K562 (cell line): ENCODE measurements at regions not wholly inside any gene's neighbourhood (a gene's known extent, or its start where the extent isn't known, plus 50 kb on each side); places are given as distances from the start of the nearest gene placed in this dataset.

ENCODE experiments used
- ATAC-seq: fragments of 200-7000 bp; cut with Tn5 transposase; 3 replicates; pipeline ENCODE4 v1.9.1; 2020; ENCODE audit warnings: moderate library complexity
- BruUV-seq: library from RNA; stranded (reverse); fragments of 400-500 nt; replicated peaks from 2 replicates; lab custom pipeline; 2021; lab: Mats Ljungman, UMichigan
- CTCF ChIA-PET: fragments of 300-600 bp; formaldehyde crosslinking; extraction: SDS; loops from one replicate; lab custom pipeline; 2021; ENCODE audit warnings: low intra/inter-chr PET ratio; lab: Yijun Ruan, JAX
- POLR2A ChIA-PET: fragments of 300-600, 350-650 bp; sonication (Branson Sonifier 250); formaldehyde crosslinking; extraction: SDS; loops from one replicate; lab custom pipeline; 2021; ENCODE audit warnings: antibody characterized with exemption, inconsistent platforms; lab: Yijun Ruan, JAX
- DNase-seq, 4 experiments: peaks; one replicate each; pipeline versions ENCODE4 v3.0.0 to v3.0.0-alpha.2; 2011 to 2018; ENCODE audit warnings: low spot score in 3 of 4, mixed read lengths in 3 of 4; ENCODE audit errors: extremely low read depth in 1 of 4
- FAIRE-seq: peaks from 2 replicates; lab custom pipeline; 2011; peaks lifted over from hg19 to GRCh38; lab: Jason Lieb, UNC
- H2AFZ ChIP-seq: 2 replicates; pipeline ENCODE4 v1.6.0; 2011; ENCODE audit warnings: low read depth, low read length, control low read depth, inconsistent platforms
- H3K27ac ChIP-seq: fragments of 200-600 bp; 3 replicates; pipeline ENCODE4 v1.8.0; 2011; ENCODE audit warnings: low read depth, mild to moderate bottlenecking, control low read depth, inconsistent platforms, low read length, moderate library complexity, mixed read lengths; ENCODE audit errors: extremely low read depth
- H3K27me3 ChIP-seq, 2 experiments: fragments of 300-600 bp in 1 of 2; 2 replicates in 1 of 2; 3 replicates in 1 of 2; pipeline versions ENCODE4 v1.6.0 to v1.8.0; 2011; ENCODE audit warnings: inconsistent platforms in 2 of 2, low read length in 2 of 2, mild to moderate bottlenecking in 1 of 2, mixed read lengths in 1 of 2, moderate library complexity in 1 of 2; ENCODE audit not compliant: control insufficient read depth in 2 of 2, insufficient read depth in 2 of 2
- H3K36me3 ChIP-seq: fragments of 300-600 bp; 3 replicates; pipeline ENCODE4 v1.8.0; 2011; ENCODE audit warnings: mild to moderate bottlenecking, low read length, inconsistent platforms; ENCODE audit not compliant: control insufficient read depth, insufficient read depth
- H3K4me1 ChIP-seq, 2 experiments: fragments of 200-600 bp in 1 of 2; replicated peaks in 1 of 2; 2 replicates in 1 of 2; 3 replicates in 1 of 2; pipeline versions ENCODE4 v1.5.1 to v1.8.0; 2011; ENCODE audit warnings: inconsistent platforms in 2 of 2, low read length in 2 of 2, mild to moderate bottlenecking in 1 of 2, mixed read lengths in 1 of 2, moderate library complexity in 1 of 2; ENCODE audit not compliant: control insufficient read depth in 2 of 2, insufficient read depth in 2 of 2
- H3K4me2 ChIP-seq: 2 replicates; pipeline ENCODE4 v1.6.1; 2011; ENCODE audit warnings: low read length, control low read depth, inconsistent platforms, mixed read lengths; ENCODE audit not compliant: insufficient read depth
- H3K4me3 ChIP-seq: fragments of 200-600 bp; sonication (generic), shearing (Covaris generic); 2 replicates; pipeline ENCODE4 v1.5.1; 2016; ENCODE audit warnings: control low read depth, inconsistent platforms
- H3K79me2 ChIP-seq: fragments of 200-600 bp; 3 replicates; pipeline ENCODE4 v1.8.0; 2011; ENCODE audit warnings: low read length, inconsistent platforms; ENCODE audit not compliant: control insufficient read depth, insufficient read depth
- H3K9ac ChIP-seq, 2 experiments: 2 replicates each; pipeline versions ENCODE4 v1.6.0 to v1.6.1; 2011; ENCODE audit warnings: low read depth in 2 of 2, low read length in 2 of 2, control low read depth in 1 of 2, inconsistent platforms in 1 of 2, mild to moderate bottlenecking in 1 of 2, mixed read lengths in 1 of 2; ENCODE audit not compliant: insufficient read depth in 1 of 2
- H3K9me1 ChIP-seq: one replicate; pipeline ENCODE4 v1.6.0; 2011; ENCODE audit warnings: inconsistent platforms, mild to moderate bottlenecking, low read length, moderate library complexity; ENCODE audit not compliant: control insufficient read depth, insufficient read depth
- H3K9me3 ChIP-seq: replicated peaks from 2 replicates; pipeline ENCODE4 v1.5.1; 2011; ENCODE audit warnings: low read depth, low read length, inconsistent platforms; ENCODE audit not compliant: control insufficient read depth, insufficient read depth
- H4K20me1 ChIP-seq: replicated peaks from 2 replicates; pipeline ENCODE4 v1.6.1; 2011; ENCODE audit warnings: low read length, inconsistent platforms, mixed read lengths; ENCODE audit not compliant: control insufficient read depth, insufficient read depth
- E2F6 ChIP-seq, 2 experiments: IDR thresholded peaks; 2 replicates each; pipeline ENCODE4 v1.6.1; 2011; ENCODE audit warnings: borderline replicate concordance in 1 of 2, control low read depth in 1 of 2, low read depth in 1 of 2, low read length in 1 of 2, mild to moderate bottlenecking in 1 of 2, mixed read lengths in 1 of 2, moderate library complexity in 1 of 2; ENCODE audit not compliant: insufficient read depth in 1 of 2, insufficient read length in 1 of 2, poor library complexity in 1 of 2, severe bottlenecking in 1 of 2; ENCODE audit errors: extremely low read depth in 1 of 2
- ELF4 ChIP-seq: fragments of 450-650 bp; formaldehyde crosslinking; IDR thresholded peaks from 2 replicates; pipeline ENCODE4 v1.4.0; 2022; ENCODE audit warnings: missing genetic modification characterization
- FUS ChIP-seq: fragments of 200-400 bp; formaldehyde crosslinking; optimal IDR thresholded peaks from 2 replicates; pipeline ENCODE3; 2017; ENCODE audit warnings: low read depth, low read length
- WGBS: fragments of 100-300 bp; shearing (Covaris generic); methylation state at CpG from one replicate; pipeline ENCODE4 v1.1.6; 2016; ENCODE audit warnings: low coverage, mixed read lengths; ENCODE audit not compliant: insufficient coverage; ENCODE audit errors: missing lambda C conversion rate; 5-methylcytosine and 5-hydroxymethylcytosine counted together
- in situ Hi-C: fragments of 300-500 bp; cut with MboI; formaldehyde crosslinking; loops from 4 replicates; pipeline ENCODE4 v1.15.0; 2018; ENCODE audit warnings: inconsistent platforms, mixed read lengths
- intact Hi-C: fragments of 100-400 bp; cut with micrococcal nuclease; formaldehyde crosslinking; loops from 2 replicates; pipeline ENCODE4 v1.14.2; 2022
- TF ChIP-seq, protein P1 (sequence below): sonication (generic); formaldehyde crosslinking; IDR thresholded peaks from 2 replicates; pipeline ENCODE4 v1.9.0; 2022; ENCODE audit warnings: mild to moderate bottlenecking, missing genetic modification reagents

DNA sequence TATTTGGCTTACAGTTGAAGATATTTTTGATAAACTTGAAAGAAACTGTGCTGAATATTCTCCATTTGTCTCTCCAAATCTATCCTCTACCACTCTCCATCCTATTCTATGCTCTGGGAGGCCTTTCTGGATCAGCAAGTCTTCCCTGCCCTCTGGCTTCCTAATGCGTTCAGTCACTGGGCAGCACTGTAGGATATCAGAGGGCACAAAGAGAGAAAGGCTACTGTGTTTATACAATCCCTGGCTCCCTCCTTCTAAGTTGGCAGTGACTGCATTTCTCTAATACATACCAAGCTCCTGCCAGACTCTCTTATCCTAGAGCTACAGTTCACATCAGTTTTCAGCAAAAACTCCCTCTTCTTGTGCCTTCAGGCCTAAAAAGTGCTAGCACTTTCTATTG lies 102.1 kb upstream of the FHIT start:
- in situ Hi-C loops, result no loop called here
- Histone ChIP-seq H4K20me1 (no peaks in the 10 kb centered on the region), H3K27me3 (no peaks in the 10 kb centered on the region)
- POLR2A ChIA-PET, result no interaction called here
- TF ChIP-seq, protein P1, sequence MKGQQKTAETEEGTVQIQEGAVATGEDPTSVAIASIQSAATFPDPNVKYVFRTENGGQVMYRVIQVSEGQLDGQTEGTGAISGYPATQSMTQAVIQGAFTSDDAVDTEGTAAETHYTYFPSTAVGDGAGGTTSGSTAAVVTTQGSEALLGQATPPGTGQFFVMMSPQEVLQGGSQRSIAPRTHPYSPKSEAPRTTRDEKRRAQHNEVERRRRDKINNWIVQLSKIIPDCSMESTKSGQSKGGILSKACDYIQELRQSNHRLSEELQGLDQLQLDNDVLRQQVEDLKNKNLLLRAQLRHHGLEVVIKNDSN (CRISPR knock-in tag), result no peak
- no peak for TF ChIP-seq E2F6 (IDR thresholded peaks at IDR 0.05; ENCODE audit: borderline replicate concordance in 1 of 2, extremely low read depth in 1 of 2, insufficient read depth in 1 of 2, insufficient read length in 1 of 2, low read depth in 1 of 2, low read length in 1 of 2, poor library complexity in 1 of 2, severe bottlenecking in 1 of 2)
- TF ChIP-seq ELF4 (CRISPR knock-in tag), result no peak
- TF ChIP-seq FUS, result no peak
- TF ChIP-seq, all 486 proteins: peak for 0
- Histone ChIP-seq H3K9me1 (no peaks in the 10 kb centered on the region), H3K27ac (no peak overlapping the region), H3K9me3 (no peaks in the 10 kb centered on the region), H3K9ac (no peak overlapping the region), H3K4me2 (no peak overlapping the region), H3K79me2 (no peaks in the 10 kb centered on the region), H3K4me1 (no peaks in the 10 kb centered on the region), H3K4me3 (no peak overlapping the region), H2AFZ (no peak overlapping the region), H3K36me3 (no peaks in the 10 kb centered on the region)
- FAIRE-seq, result no peak
- no peak for DNase-seq
- intact Hi-C loops, result no loop called here
- ATAC-seq, result no peak
- 0% methylated on average over 1 of the region's 1 CpG for WGBS
- CTCF ChIA-PET, result no interaction called here
- BruUV-seq, result no TSS peak
